ENCODE measurements at regions not wholly inside any gene's neighbourhood (a gene's known extent, or its start where the extent isn't known, plus 50 kb on each side); places are given as distances from the start of the nearest gene placed in this dataset.

GRCh38 chr4:162644346-162644745 is 480.5 kb upstream of the FSTL5 start:
- H3K9me2 ChIP-seq (replicated peaks; ENCODE audit: low read length), result no peaks in the 10 kb centered on the region
- TF ChIP-seq CTCF (conservative IDR thresholded peaks at IDR 0.05; ENCODE audit: low read depth, low read length) (no peak), EZH2 (IDR thresholded peaks at IDR 0.05; ENCODE audit: low read length, unreplicated experiment) (no peak), EZH2phosphoT487 (IDR thresholded peaks at IDR 0.05; ENCODE audit: borderline replicate concordance, low read length) (no peak)
- BruUV-seq (replicated peaks), result no TSS peak
- H3K9me3 ChIP-seq (ENCODE audit: low read length), result no peaks in the 10 kb centered on the region
- no peaks in the 10 kb centered on the region for H3K36me3 ChIP-seq (ENCODE audit: low read depth, low read length)
- ATAC-seq, result no peak
- no peak for DNase-seq
- no peak overlapping the region for H3K27ac ChIP-seq (ENCODE audit: low read length)
- H3K79me2 ChIP-seq (ENCODE audit: low read length), result no peaks in the 10 kb centered on the region
- H3K4me3 ChIP-seq (ENCODE audit: low read length), result no peak overlapping the region
- CTCF ChIA-PET, result interaction anchor here (1.6 kb wide), 1 partner anchor 315 kb away, joined by 9 read pairs; no protein-coding TSS in a partner anchor
- no peaks in the 10 kb centered on the region for H3K27me3 ChIP-seq (ENCODE audit: low read length)
- no peak overlapping the region for H3K4me2 ChIP-seq (ENCODE audit: low read length)
- intact Hi-C loops (cut with micrococcal nuclease), result loop anchor here (2.0 kb wide), 1 partner anchor 314 kb away; no protein-coding TSS in a partner anchor
- H3F3A ChIP-seq (ENCODE audit: low read length, unreplicated experiment), result no peaks in the 10 kb centered on the region
- no peak overlapping the region for H2AFZ ChIP-seq (ENCODE audit: low read length)
- POLR2A ChIA-PET (ENCODE audit: unreplicated experiment), result no interaction called here
- H3K9ac ChIP-seq (ENCODE audit: low read length), result no peak overlapping the region
- H3K4me1 ChIP-seq (ENCODE audit: insufficient read depth, low read length), result no peaks in the 10 kb centered on the region
- no peaks in the 10 kb centered on the region for H4K20me1 ChIP-seq (ENCODE audit: low read length)

GRCh38 chr4:162640152-162640551 is 476.4 kb upstream of the FSTL5 start:
- Histone ChIP-seq H3K4me3 (ENCODE audit: low read length) (no peak overlapping the region), H3K4me1 (ENCODE audit: insufficient read depth, low read length) (no peaks in the 10 kb centered on the region), H3K4me2 (ENCODE audit: low read length) (no peak overlapping the region), H3K79me2 (ENCODE audit: low read length) (no peaks in the 10 kb centered on the region), H3K9me3 (ENCODE audit: low read length) (no peaks in the 10 kb centered on the region), H4K20me1 (ENCODE audit: low read length) (no peaks in the 10 kb centered on the region), H3F3A (ENCODE audit: low read length, unreplicated experiment) (no peaks in the 10 kb centered on the region), H3K9me2 (replicated peaks; ENCODE audit: low read length) (no peaks in the 10 kb centered on the region), H3K27ac (ENCODE audit: low read length) (no peak overlapping the region), H2AFZ (ENCODE audit: low read length) (no peak overlapping the region), H3K27me3 (ENCODE audit: low read length) (no peaks in the 10 kb centered on the region), H3K9ac (ENCODE audit: low read length) (no peak overlapping the region), H3K36me3 (ENCODE audit: low read depth, low read length) (no peaks in the 10 kb centered on the region)
- intact Hi-C loops (cut with micrococcal nuclease), result no loop called here
- ATAC-seq (no peak), DNase-seq (no peak)
- ChIA-PET CTCF (no interaction called here), POLR2A (ENCODE audit: unreplicated experiment) (no interaction called here)
- BruUV-seq (replicated peaks), result no TSS peak
- no peak for TF ChIP-seq EZH2phosphoT487 (IDR thresholded peaks at IDR 0.05; ENCODE audit: borderline replicate concordance, low read length)
- no peak for TF ChIP-seq CTCF (conservative IDR thresholded peaks at IDR 0.05; ENCODE audit: low read depth, low read length)

GRCh38 chr4:162634390-162634789 is 470.6 kb upstream of the FSTL5 start:
- no peaks in the 10 kb centered on the region for H3F3A ChIP-seq (ENCODE audit: low read length, unreplicated experiment)
- BruUV-seq (replicated peaks), result no TSS peak
- H3K4me1 ChIP-seq (ENCODE audit: insufficient read depth, low read length), result no peaks in the 10 kb centered on the region
- intact Hi-C loops (cut with micrococcal nuclease), result no loop called here
- no peaks in the 10 kb centered on the region for H4K20me1 ChIP-seq (ENCODE audit: low read length)
- no peak overlapping the region for H3K27ac ChIP-seq (ENCODE audit: low read length)
- H3K9ac ChIP-seq (ENCODE audit: low read length), result no peak overlapping the region
- H3K4me2 ChIP-seq (ENCODE audit: low read length), result no peak overlapping the region
- no peak overlapping the region for H3K4me3 ChIP-seq (ENCODE audit: low read length)
- no peaks in the 10 kb centered on the region for H3K27me3 ChIP-seq (ENCODE audit: low read length)
- H3K36me3 ChIP-seq (ENCODE audit: low read depth, low read length), result no peaks in the 10 kb centered on the region
- H3K79me2 ChIP-seq (ENCODE audit: low read length), result no peaks in the 10 kb centered on the region
- no peaks in the 10 kb centered on the region for H3K9me3 ChIP-seq (ENCODE audit: low read length)
- ATAC-seq (no peak), DNase-seq (no peak)
- H2AFZ ChIP-seq (ENCODE audit: low read length), result no peak overlapping the region
- TF ChIP-seq EZH2phosphoT487 (IDR thresholded peaks at IDR 0.05; ENCODE audit: borderline replicate concordance, low read length), result no peak
- TF ChIP-seq CTCF (conservative IDR thresholded peaks at IDR 0.05; ENCODE audit: low read depth, low read length), result no peak
- TF ChIP-seq EZH2 (IDR thresholded peaks at IDR 0.05; ENCODE audit: low read length, unreplicated experiment), result no peak
- ChIA-PET POLR2A (ENCODE audit: unreplicated experiment) (no interaction called here), CTCF (no interaction called here)
- no peaks in the 10 kb centered on the region for H3K9me2 ChIP-seq (replicated peaks; ENCODE audit: low read length)

Measured in PC-3 (cell line).